ENCODE measurements at regions not wholly inside any gene's neighbourhood (a gene's known extent, or its start where the extent isn't known, plus 50 kb on each side); places are given as distances from the start of the nearest gene placed in this dataset.
A peak's percentile ranks its signal among the peaks of the same experiment; 100 is the strongest.

DNA sequence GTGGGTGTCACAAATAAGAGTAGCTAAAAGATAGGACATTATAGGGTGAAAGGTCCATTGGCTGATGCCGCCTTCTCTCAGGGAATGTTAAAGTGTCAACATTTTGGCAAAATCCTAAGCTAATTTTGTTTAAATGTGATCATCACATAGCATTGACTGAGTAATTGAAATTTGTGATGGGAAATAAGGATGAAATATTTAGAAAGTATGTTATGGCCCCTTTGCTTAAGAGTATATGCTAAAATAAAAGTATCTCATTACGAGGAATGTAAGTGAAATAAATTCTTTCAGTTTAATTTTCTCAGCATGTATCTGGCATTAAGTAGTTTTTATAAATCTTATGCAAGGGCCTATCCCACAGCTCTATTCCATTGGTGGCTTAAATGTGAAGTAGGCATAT lies 229.2 kb downstream of the PRL start:
- H3K27ac ChIP-seq: peak overlapping the region in 1 of 2 donors; percentile 8

DNA sequence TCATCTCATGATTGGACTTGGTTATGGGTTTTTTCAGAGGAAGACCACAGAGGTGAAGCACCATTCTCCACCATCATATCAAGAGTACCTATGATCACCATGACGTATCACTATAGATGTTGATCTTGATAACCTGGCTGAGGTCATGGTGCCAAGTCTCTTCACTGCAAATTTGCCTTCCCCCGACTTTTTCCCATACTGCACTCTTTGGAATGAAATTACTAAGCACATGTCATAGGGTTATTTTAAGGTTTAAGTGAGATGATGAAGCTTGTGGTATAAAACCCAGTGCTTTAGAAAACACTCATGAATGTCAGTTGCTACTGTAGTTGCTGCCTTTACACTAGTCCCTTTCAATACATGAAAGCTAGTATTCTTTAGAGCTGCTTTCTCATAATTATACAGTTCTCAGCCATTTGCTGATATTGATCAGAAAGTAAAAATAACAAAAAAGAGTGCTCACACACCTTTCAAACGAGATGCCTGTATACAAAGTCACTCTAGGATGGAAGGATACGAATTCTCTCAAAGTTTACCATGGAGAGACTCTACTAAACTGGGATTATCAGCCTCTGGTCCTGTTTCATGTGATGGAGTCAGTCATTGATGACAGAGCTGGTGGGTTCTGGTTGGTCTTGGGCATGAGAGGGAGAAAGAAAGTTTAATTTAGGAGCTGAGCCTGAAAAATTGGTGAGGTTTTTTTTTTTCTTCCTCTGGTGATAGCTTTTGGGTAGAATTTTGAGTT lies 228.1 kb downstream of the PRL start:
- H3K4me1 ChIP-seq (ENCODE audit: control insufficient read depth in 1 of 2, low read depth in 2 of 2): peaks cover 12 to 42% of the 10 kb centered on the region in 2 donors
- no peaks in the 10 kb centered on the region for H3K27me3 ChIP-seq (replicated peaks; ENCODE audit: insufficient read depth)
- DNase-seq (ENCODE audit: low spot score): no peak
- no peaks in the 10 kb centered on the region for H3K36me3 ChIP-seq
- TF ChIP-seq, protein P1, sequence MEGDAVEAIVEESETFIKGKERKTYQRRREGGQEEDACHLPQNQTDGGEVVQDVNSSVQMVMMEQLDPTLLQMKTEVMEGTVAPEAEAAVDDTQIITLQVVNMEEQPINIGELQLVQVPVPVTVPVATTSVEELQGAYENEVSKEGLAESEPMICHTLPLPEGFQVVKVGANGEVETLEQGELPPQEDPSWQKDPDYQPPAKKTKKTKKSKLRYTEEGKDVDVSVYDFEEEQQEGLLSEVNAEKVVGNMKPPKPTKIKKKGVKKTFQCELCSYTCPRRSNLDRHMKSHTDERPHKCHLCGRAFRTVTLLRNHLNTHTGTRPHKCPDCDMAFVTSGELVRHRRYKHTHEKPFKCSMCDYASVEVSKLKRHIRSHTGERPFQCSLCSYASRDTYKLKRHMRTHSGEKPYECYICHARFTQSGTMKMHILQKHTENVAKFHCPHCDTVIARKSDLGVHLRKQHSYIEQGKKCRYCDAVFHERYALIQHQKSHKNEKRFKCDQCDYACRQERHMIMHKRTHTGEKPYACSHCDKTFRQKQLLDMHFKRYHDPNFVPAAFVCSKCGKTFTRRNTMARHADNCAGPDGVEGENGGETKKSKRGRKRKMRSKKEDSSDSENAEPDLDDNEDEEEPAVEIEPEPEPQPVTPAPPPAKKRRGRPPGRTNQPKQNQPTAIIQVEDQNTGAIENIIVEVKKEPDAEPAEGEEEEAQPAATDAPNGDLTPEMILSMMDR (IDR thresholded peaks at IDR 0.05): no peak
- ATAC-seq (ENCODE audit: insufficient number of reproducible peaks, low FRiP score, low read depth): no peak
- H3K9me3 ChIP-seq: no peaks in the 10 kb centered on the region
- H3K4me3 ChIP-seq: no peak overlapping the region
- H3K27ac ChIP-seq: no peak overlapping the region

More for the DNA sequence above, 229.2 kb downstream of the PRL start:
- H3K4me1 ChIP-seq (ENCODE audit: control insufficient read depth in 1 of 2, low read depth in 2 of 2): peaks cover 10 to 39% of the 10 kb centered on the region in 2 donors
- H3K9me3 ChIP-seq: no peaks in the 10 kb centered on the region
- no peak for ATAC-seq (ENCODE audit: insufficient number of reproducible peaks, low FRiP score, low read depth)
- no peaks in the 10 kb centered on the region for H3K36me3 ChIP-seq
- no peak for DNase-seq (ENCODE audit: low spot score)
- H3K4me3 ChIP-seq: no peak overlapping the region
- no peaks in the 10 kb centered on the region for H3K27me3 ChIP-seq (replicated peaks; ENCODE audit: insufficient read depth)
- TF ChIP-seq, protein P1 (IDR thresholded peaks at IDR 0.05): no peak

DNA sequence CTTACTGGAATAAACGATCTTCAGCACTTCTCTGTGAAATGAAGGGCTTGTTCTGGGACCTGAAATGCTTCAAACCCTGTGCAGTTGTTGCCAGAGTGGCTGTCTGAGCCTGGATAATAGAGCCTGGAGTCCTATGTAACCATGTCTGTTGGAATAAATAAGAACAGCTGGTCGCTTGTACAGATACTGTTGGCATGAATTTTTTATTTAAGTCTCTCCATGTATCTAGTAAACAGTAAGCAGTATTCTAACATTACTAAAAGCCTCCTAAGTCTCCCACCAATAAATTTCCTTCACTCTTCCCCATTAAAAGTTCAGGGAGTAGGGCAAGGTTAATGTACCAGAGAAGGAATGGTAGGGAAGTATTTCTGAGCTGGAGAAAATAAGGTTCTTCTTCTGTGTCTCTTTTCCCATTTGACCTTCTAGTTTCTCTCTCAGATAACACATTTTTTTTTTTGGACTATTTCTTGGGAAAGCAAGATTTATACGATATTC lies 227.5 kb downstream of the PRL start:
- TF ChIP-seq, protein P1 (IDR thresholded peaks at IDR 0.05): no peak

DNA sequence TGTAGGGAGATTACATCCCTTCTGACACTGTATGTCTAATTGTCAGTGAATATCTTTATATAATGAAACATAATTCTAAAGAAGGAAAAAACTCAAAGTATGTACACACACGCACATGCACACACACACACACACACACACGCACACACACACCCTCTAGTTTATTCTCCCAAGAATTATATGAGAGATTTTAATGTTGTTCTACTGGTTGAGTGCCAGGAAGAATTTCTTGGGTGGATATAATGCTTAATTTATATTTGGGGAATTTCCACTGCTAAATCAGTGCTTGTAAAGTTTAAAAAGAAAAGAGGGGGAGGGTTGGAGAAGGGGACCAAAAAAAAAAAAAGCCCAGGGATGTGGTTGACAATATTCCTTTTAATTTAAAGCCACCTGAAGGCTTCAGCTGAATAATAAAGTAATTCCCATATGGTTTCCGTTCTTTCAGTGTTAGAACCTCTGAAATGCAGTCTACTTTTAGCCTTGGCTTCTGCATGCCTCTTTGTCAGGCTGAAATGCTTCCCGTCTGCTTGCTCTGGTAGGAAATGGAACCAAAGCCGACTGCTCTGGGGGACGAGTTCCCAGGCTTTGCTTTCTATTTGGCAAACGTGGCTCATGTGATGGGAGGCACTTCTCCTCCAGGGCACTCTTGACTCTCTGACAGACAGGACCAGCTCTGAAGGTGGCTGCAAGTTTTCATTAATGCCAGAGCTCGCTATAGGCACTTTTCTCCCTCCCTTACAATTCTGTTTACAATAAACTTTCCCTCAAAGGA lies 225.4 kb downstream of the PRL start:
- no peak for DNase-seq (ENCODE audit: low spot score)
- TF ChIP-seq, protein P1 (IDR thresholded peaks at IDR 0.05): no peak

More for the DNA sequence above, 227.5 kb downstream of the PRL start:
- Histone ChIP-seq H3K4me1 (ENCODE audit: control insufficient read depth in 1 of 2, low read depth in 2 of 2) (peaks cover 12 to 42% of the 10 kb centered on the region in 2 donors), H3K27ac (no peak overlapping the region), H3K36me3 (no peaks in the 10 kb centered on the region), H3K4me3 (no peak overlapping the region), H3K9me3 (no peaks in the 10 kb centered on the region), H3K27me3 (replicated peaks; ENCODE audit: insufficient read depth) (no peaks in the 10 kb centered on the region)
- ATAC-seq (ENCODE audit: insufficient number of reproducible peaks, low FRiP score, low read depth) (no peak), DNase-seq (ENCODE audit: low spot score) (no peak)

DNA sequence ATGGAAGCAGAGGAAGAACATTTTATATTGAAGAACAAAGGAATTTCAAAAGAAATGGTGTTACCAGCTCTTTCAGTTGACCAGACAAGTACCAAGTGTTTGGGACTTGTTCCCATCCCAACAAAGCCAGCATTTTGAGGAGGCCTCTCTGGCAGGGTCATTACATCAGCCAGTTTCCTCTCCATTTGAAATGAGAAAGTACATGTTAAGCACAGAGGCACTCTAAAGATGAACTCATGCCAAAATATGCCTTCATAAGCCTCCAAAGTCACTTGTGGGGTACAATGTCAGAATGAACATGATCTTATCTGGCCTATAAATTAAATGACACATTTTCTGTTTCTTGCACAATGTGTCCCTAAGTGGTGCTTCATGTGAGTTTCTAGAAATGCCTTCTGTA lies 223.9 kb downstream of the PRL start:
- DNase-seq (ENCODE audit: low spot score) (no peak), ATAC-seq (ENCODE audit: insufficient number of reproducible peaks, low FRiP score, low read depth) (no peak)
- Histone ChIP-seq H3K36me3 (no peaks in the 10 kb centered on the region), H3K4me3 (no peak overlapping the region), H3K27ac (no peak overlapping the region), H3K27me3 (replicated peaks; ENCODE audit: insufficient read depth) (no peaks in the 10 kb centered on the region), H3K9me3 (no peaks in the 10 kb centered on the region), H3K4me1 (ENCODE audit: control insufficient read depth in 1 of 2, low read depth in 2 of 2) (peaks cover 12 to 32% of the 10 kb centered on the region in 2 donors)
- TF ChIP-seq, protein P1 (IDR thresholded peaks at IDR 0.05): no peak

More for the DNA sequence above, 225.4 kb downstream of the PRL start:
- Histone ChIP-seq H3K36me3 (no peaks in the 10 kb centered on the region), H3K4me1 (ENCODE audit: control insufficient read depth in 1 of 2, low read depth in 2 of 2) (peaks cover 12 to 45% of the 10 kb centered on the region in 2 donors), H3K27ac (peak overlapping the region; percentile 68 to 71), H3K4me3 (peak overlapping the region; percentile 58), H3K9me3 (no peaks in the 10 kb centered on the region), H3K27me3 (replicated peaks; ENCODE audit: insufficient read depth) (no peaks in the 10 kb centered on the region)
- ATAC-seq (ENCODE audit: insufficient number of reproducible peaks, low FRiP score, low read depth): no peak
